K562 (cell line): ENCODE measurements at regions not wholly inside any gene's neighbourhood (a gene's known extent, or its start where the extent isn't known, plus 50 kb on each side); places are given as distances from the start of the nearest gene placed in this dataset.

Experiments used
- CREB3L1 ChIP-seq: fragments of 450-650 bp; IDR thresholded peaks from 2 replicates; pipeline ENCODE4 v1.6.1; 2014; ENCODE audit warnings: low read depth, mild to moderate bottlenecking, moderate library complexity, borderline replicate concordance
- DMBX1 ChIP-seq: fragments of 250-450 bp; sonication (Bioruptor Pico); IDR thresholded peaks from 2 replicates; pipeline ENCODE4 v1.8.0; 2022; ENCODE audit warnings: inconsistent platforms, mild to moderate bottlenecking, moderate library complexity, borderline replicate concordance
- DPF2 ChIP-seq: fragments of 450-650 bp; IDR thresholded peaks from 2 replicates; pipeline ENCODE4 v1.6.1; 2016
- HINFP ChIP-seq: fragments of 450-650 bp; conservative IDR thresholded peaks from 2 replicates; pipeline ENCODE4 v1.6.1; 2016; ENCODE audit warnings: missing genetic modification characterization, low read depth, mild to moderate bottlenecking, control low read depth, missing compliant biosample characterization
- MAZ ChIP-seq, 2 experiments: fragments of 450-650 bp in 1 of 2; sonication (generic) in 1 of 2; formaldehyde crosslinking; IDR thresholded peaks in 1 of 2; conservative IDR thresholded peaks in 1 of 2; 2 replicates each; pipeline versions ENCODE4 v1.4.0 to v1.5.0; 2020; ENCODE audit warnings: mild to moderate bottlenecking in 1 of 2, missing genetic modification reagents in 1 of 2
- SREBF1 ChIP-seq: fragments of 150-350 bp; IDR thresholded peaks from 2 replicates; pipeline ENCODE4 v1.6.1; 2014; ENCODE audit warnings: antibody characterized with exemption, low read depth, low read length, borderline replicate concordance
- ZKSCAN1 ChIP-seq: fragments of 150-350 bp; IDR thresholded peaks from 2 replicates; pipeline ENCODE4 v1.6.1; 2016; ENCODE audit warnings: low read depth, low read length
- ZKSCAN3 ChIP-seq: fragments of 250-450 bp; sonication (Bioruptor Pico); IDR thresholded peaks from 2 replicates; pipeline ENCODE4 v1.4.0; 2020
- TF ChIP-seq, protein P1 (sequence below): fragments of 200-800 bp; sonication (Bioruptor generic); IDR thresholded peaks from 2 replicates; pipeline ENCODE4 v1.6.1; 2017; ENCODE audit warnings: missing genetic modification characterization, missing compliant biosample characterization
- TF ChIP-seq, protein P2 (sequence below), 2 experiments: fragments of 450-650 bp; formaldehyde crosslinking in 1 of 2; IDR thresholded peaks; 2 replicates each; pipeline versions ENCODE4 v1.4.0 to v1.6.1; 2014 to 2020; ENCODE audit warnings: mild to moderate bottlenecking in 2 of 2, borderline replicate concordance in 1 of 2, low read depth in 1 of 2
- TF ChIP-seq, protein P3 (sequence below), 2 experiments: fragments of 450-650 bp; conservative IDR thresholded peaks; 2 replicates each; pipeline ENCODE4 v1.6.1; 2017; ENCODE audit warnings: mild to moderate bottlenecking in 2 of 2, moderate library complexity in 2 of 2

DNA sequence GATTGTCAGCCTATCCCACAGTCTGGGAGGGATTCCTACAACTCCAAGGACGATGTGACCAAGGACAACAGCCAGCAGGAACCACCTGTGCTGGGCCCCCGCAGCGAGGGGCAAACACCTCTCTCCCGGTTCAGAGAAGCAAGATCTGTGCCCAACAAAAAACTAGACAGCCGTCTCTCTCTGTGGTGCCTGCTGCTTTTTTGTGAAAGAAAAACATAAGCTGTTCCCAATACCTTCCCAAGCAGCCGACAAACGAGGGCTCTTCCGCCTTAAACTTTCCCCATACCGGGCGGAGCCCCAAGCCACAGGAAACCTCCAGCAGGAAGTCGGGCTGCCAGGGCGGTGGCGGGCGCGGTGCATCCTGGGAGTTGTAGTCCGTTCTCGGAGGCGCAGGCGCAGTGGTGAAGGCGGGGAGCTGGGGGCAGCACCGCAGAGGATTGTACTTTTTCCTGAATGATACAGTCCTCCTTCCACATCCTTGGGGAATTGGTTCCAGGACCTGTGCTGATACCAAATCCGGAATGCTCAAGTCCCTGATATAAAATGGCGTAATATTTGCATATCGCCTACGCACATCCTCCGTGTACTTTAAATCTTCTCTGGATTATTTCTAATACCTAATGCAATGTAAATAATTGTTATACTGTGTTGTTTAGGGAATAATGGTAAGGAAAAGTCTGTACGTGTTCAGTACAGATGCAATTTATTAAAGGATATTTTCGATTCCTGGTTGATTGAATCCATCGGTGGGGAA, 63.1 kb upstream of the IRF2 start (continued):
- TF ChIP-seq ZKSCAN1: 0 out of 2 replicates have a peak, but pooled peaks have one; percentile 23
- TF ChIP-seq DMBX1 (CRISPR knock-in tag): no peak
- TF ChIP-seq, protein P1, sequence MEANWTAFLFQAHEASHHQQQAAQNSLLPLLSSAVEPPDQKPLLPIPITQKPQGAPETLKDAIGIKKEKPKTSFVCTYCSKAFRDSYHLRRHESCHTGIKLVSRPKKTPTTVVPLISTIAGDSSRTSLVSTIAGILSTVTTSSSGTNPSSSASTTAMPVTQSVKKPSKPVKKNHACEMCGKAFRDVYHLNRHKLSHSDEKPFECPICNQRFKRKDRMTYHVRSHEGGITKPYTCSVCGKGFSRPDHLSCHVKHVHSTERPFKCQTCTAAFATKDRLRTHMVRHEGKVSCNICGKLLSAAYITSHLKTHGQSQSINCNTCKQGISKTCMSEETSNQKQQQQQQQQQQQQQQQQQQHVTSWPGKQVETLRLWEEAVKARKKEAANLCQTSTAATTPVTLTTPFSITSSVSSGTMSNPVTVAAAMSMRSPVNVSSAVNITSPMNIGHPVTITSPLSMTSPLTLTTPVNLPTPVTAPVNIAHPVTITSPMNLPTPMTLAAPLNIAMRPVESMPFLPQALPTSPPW (CRISPR knock-in tag): peak; percentile 69
- TF ChIP-seq SREBF1: no peak
- TF ChIP-seq MAZ (CRISPR knock-in tag; conservative IDR thresholded peaks at IDR 0.05 in 1 of 2, IDR thresholded peaks at IDR 0.05 in 1 of 2): no peak; a peak in 2 of 4 replicates
- TF ChIP-seq, protein P2, sequence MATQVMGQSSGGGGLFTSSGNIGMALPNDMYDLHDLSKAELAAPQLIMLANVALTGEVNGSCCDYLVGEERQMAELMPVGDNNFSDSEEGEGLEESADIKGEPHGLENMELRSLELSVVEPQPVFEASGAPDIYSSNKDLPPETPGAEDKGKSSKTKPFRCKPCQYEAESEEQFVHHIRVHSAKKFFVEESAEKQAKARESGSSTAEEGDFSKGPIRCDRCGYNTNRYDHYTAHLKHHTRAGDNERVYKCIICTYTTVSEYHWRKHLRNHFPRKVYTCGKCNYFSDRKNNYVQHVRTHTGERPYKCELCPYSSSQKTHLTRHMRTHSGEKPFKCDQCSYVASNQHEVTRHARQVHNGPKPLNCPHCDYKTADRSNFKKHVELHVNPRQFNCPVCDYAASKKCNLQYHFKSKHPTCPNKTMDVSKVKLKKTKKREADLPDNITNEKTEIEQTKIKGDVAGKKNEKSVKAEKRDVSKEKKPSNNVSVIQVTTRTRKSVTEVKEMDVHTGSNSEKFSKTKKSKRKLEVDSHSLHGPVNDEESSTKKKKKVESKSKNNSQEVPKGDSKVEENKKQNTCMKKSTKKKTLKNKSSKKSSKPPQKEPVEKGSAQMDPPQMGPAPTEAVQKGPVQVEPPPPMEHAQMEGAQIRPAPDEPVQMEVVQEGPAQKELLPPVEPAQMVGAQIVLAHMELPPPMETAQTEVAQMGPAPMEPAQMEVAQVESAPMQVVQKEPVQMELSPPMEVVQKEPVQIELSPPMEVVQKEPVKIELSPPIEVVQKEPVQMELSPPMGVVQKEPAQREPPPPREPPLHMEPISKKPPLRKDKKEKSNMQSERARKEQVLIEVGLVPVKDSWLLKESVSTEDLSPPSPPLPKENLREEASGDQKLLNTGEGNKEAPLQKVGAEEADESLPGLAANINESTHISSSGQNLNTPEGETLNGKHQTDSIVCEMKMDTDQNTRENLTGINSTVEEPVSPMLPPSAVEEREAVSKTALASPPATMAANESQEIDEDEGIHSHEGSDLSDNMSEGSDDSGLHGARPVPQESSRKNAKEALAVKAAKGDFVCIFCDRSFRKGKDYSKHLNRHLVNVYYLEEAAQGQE (IDR thresholded peaks at IDR 0.05; ENCODE audit: borderline replicate concordance): no peak
- TF ChIP-seq, protein P2 (CRISPR knock-in tag; IDR thresholded peaks at IDR 0.05; ENCODE audit: low read depth): no peak
- peak; percentile 68; the same call in 1 of the 2 replicates for TF ChIP-seq DPF2
- no peak; the same call in 1 of the 2 replicates for TF ChIP-seq HINFP (tag)
- TF ChIP-seq ZKSCAN3 (CRISPR knock-in tag): no peak
- TF ChIP-seq, protein P3, sequence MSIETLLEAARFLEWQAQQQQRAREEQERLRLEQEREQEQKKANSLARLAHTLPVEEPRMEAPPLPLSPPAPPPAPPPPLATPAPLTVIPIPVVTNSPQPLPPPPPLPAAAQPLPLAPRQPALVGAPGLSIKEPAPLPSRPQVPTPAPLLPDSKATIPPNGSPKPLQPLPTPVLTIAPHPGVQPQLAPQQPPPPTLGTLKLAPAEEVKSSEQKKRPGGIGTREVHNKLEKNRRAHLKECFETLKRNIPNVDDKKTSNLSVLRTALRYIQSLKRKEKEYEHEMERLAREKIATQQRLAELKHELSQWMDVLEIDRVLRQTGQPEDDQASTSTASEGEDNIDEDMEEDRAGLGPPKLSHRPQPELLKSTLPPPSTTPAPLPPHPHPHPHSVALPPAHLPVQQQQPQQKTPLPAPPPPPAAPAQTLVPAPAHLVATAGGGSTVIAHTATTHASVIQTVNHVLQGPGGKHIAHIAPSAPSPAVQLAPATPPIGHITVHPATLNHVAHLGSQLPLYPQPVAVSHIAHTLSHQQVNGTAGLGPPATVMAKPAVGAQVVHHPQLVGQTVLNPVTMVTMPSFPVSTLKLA (conservative IDR thresholded peaks at IDR 0.05): peak in 1 of 2 experiments; percentile 41; a peak in 2 of 4 replicates
- peak; percentile 71 for TF ChIP-seq CREB3L1
